ENCODE measurements at regions not wholly inside any gene's neighbourhood (a gene's known extent, or its start where the extent isn't known, plus 50 kb on each side); places are given as distances from the start of the nearest gene placed in this dataset.

DNA sequence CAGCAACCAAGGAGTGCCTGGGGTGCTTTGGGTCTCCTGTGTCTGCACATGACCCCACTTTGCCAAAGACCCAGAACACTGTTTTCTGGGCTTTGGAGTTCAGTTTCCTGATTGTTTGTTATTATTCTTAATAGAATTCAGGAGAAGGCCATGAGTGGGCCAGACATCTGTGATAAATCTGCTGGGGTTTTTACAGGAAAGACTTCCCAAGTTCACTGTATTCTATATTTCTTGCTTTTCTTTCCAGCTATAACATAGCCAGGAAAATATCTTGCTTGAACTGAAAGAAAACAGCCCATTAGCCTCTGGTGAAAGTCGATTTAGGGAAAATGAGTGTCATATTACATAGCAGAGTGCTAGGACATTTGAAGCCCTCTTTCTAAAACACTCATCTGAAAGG is 345.1 kb upstream of the USP24 start:
- BruUV-seq (replicated peaks) = no TSS peak
- ChIA-PET POLR2A (no interaction called here), CTCF (no interaction called here), SMC1A (ENCODE audit: uncharacterized antibody, unreplicated experiment) (no interaction called here), RAD21 (ENCODE audit: unreplicated experiment) (no interaction called here)
- intact Hi-C loops (cut with micrococcal nuclease; ENCODE audit: unreplicated experiment) = no loop called here
- H3K4me2 ChIP-seq (ENCODE audit: control insufficient read depth, insufficient read depth) = no peak overlapping the region
- FAIRE-seq (no peak), ATAC-seq (no peak), DNase-seq (ENCODE audit: low read depth, low spot score) (no peak)
- no peak overlapping the region for H2AFZ ChIP-seq (ENCODE audit: control insufficient read depth, low read depth, low read length)
- no peaks in the 10 kb centered on the region for H3K9me3 ChIP-seq (replicated peaks; ENCODE audit: control insufficient read depth, insufficient read depth, low read length)
- no peaks in the 10 kb centered on the region for H3K36me3 ChIP-seq (ENCODE audit: control insufficient read depth in 2 of 2, insufficient read depth in 2 of 2, low read length in 1 of 2)
- no peaks in the 10 kb centered on the region for H3K79me2 ChIP-seq (ENCODE audit: control insufficient read depth, insufficient read depth, low read length)
- WGBS (ENCODE audit: insufficient coverage, insufficient replicate concordance, low lambda C conversion rate, missing lambda C conversion rate) = 0% methylated on average over 1 of the region's 1 CpG
- TF ChIP-seq IRF5 (IDR thresholded peaks at IDR 0.05; ENCODE audit: borderline replicate concordance) = no peak
- H3K9ac ChIP-seq (ENCODE audit: control insufficient read depth, insufficient read depth, low read length) = no peak overlapping the region
- no peak overlapping the region for H3K4me3 ChIP-seq
- no peaks in the 10 kb centered on the region for H3K27me3 ChIP-seq (replicated peaks in 1 of 2; ENCODE audit: control insufficient read depth in 2 of 2, insufficient read depth in 2 of 2, low read length in 1 of 2)
- H4K20me1 ChIP-seq (ENCODE audit: control insufficient read depth, insufficient read depth) = no peaks in the 10 kb centered on the region
- in situ Hi-C loops (cut with MboI) = no loop called here
- no peak overlapping the region for H3K27ac ChIP-seq (ENCODE audit: control insufficient read depth, insufficient read depth)
- H3K4me1 ChIP-seq (ENCODE audit: control insufficient read depth, insufficient read depth, low read length) = no peaks in the 10 kb centered on the region

DNA sequence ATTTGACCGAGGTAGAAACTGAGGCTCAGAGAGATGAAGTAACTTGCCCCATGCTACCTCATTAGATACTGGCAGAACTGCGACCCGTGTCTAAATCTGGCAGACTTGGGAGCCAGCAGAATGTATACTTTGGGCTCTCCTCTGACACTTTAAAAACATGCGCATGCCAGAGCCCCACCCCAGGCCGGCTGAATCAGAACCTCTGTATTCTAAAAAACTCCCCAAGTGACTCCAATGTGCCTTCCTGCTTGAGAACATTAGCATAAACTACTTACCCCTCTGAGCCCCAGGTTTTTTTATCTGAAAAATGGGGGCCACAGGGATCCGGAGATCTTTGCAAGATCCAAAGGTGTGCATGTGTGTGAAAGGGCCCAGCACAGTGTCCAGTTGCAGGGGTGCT is 344.7 kb upstream of the USP24 start:
- H3K4me3 ChIP-seq = no peak overlapping the region
- CTCF ChIA-PET = no interaction called here
- intact Hi-C loops (cut with micrococcal nuclease; ENCODE audit: unreplicated experiment) = no loop called here
- POLR2A ChIA-PET = no interaction called here
- H3K4me2 ChIP-seq (ENCODE audit: control insufficient read depth, insufficient read depth) = no peak overlapping the region
- H3K9ac ChIP-seq (ENCODE audit: control insufficient read depth, insufficient read depth, low read length) = no peak overlapping the region
- no peaks in the 10 kb centered on the region for H3K79me2 ChIP-seq (ENCODE audit: control insufficient read depth, insufficient read depth, low read length)
- 36% methylated on average over 6 of the region's 6 CpGs for WGBS (ENCODE audit: insufficient coverage, insufficient replicate concordance, low lambda C conversion rate, missing lambda C conversion rate)
- no peak overlapping the region for H2AFZ ChIP-seq (ENCODE audit: control insufficient read depth, low read depth, low read length)
- RAD21 ChIA-PET (ENCODE audit: unreplicated experiment) = no interaction called here
- no peak for ATAC-seq
- TF ChIP-seq CEBPB (IDR thresholded peaks at IDR 0.05; ENCODE audit: borderline replicate concordance in 1 of 2, low read depth in 2 of 2, low read length in 2 of 2) = no peak
- no peak for TF ChIP-seq STAT1 (conservative IDR thresholded peaks at IDR 0.05)
- TF ChIP-seq ZBTB4 (CRISPR knock-in tag; IDR thresholded peaks at IDR 0.05) = no peak
- TF ChIP-seq RB1 (IDR thresholded peaks at IDR 0.05; ENCODE audit: borderline replicate concordance) = no peak
- TF ChIP-seq, protein P1, sequence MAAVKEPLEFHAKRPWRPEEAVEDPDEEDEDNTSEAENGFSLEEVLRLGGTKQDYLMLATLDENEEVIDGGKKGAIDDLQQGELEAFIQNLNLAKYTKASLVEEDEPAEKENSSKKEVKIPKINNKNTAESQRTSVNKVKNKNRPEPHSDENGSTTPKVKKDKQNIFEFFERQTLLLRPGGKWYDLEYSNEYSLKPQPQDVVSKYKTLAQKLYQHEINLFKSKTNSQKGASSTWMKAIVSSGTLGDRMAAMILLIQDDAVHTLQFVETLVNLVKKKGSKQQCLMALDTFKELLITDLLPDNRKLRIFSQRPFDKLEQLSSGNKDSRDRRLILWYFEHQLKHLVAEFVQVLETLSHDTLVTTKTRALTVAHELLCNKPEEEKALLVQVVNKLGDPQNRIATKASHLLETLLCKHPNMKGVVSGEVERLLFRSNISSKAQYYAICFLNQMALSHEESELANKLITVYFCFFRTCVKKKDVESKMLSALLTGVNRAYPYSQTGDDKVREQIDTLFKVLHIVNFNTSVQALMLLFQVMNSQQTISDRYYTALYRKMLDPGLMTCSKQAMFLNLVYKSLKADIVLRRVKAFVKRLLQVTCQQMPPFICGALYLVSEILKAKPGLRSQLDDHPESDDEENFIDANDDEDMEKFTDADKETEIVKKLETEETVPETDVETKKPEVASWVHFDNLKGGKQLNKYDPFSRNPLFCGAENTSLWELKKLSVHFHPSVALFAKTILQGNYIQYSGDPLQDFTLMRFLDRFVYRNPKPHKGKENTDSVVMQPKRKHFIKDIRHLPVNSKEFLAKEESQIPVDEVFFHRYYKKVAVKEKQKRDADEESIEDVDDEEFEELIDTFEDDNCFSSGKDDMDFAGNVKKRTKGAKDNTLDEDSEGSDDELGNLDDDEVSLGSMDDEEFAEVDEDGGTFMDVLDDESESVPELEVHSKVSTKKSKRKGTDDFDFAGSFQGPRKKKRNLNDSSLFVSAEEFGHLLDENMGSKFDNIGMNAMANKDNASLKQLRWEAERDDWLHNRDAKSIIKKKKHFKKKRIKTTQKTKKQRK (IDR thresholded peaks at IDR 0.05; ENCODE audit: low read depth, low read length) = no peak
- FAIRE-seq = no peak
- no TSS peak for BruUV-seq (replicated peaks)
- H3K4me1 ChIP-seq (ENCODE audit: control insufficient read depth, insufficient read depth, low read length) = no peaks in the 10 kb centered on the region
- no peaks in the 10 kb centered on the region for H3K9me3 ChIP-seq (replicated peaks; ENCODE audit: control insufficient read depth, insufficient read depth, low read length)
- in situ Hi-C loops (cut with MboI) = no loop called here
- no peaks in the 10 kb centered on the region for H3K27me3 ChIP-seq (replicated peaks in 1 of 2; ENCODE audit: control insufficient read depth in 2 of 2, insufficient read depth in 2 of 2, low read length in 1 of 2)
- no peak overlapping the region for H3K27ac ChIP-seq (ENCODE audit: control insufficient read depth, insufficient read depth)
- no peaks in the 10 kb centered on the region for H3K36me3 ChIP-seq (ENCODE audit: control insufficient read depth in 2 of 2, insufficient read depth in 2 of 2, low read length in 1 of 2)
- no peaks in the 10 kb centered on the region for H4K20me1 ChIP-seq (ENCODE audit: control insufficient read depth, insufficient read depth)
- no peak for DNase-seq (ENCODE audit: low read depth, low spot score)
- SMC1A ChIA-PET (ENCODE audit: uncharacterized antibody, unreplicated experiment) = no interaction called here
